Activated naive CD8-positive, alpha-beta T cell treated with anti-CD3 and anti-CD28 coated beads, Interleukin-2, amount 50 U/mL, for 24 hours (primary cell): ENCODE measurements at regions not wholly inside any gene's neighbourhood (a gene's known extent, or its start where the extent isn't known, plus 50 kb on each side); places are given as distances from the start of the nearest gene placed in this dataset.
"Not testable (repeated sequence)": the region's sequence is repeated elsewhere in the genome, so short reads cannot be mapped to it uniquely, and the experiment has no call there.

Experiments used
- ATAC-seq: fragments of 150-1000 bp; cut with Tn5 transposase; one replicate; pipeline ENCODE4 v1.10.0; 2021
- DNase-seq: peaks from one replicate; pipeline ENCODE4 v3.0.0; 2021
- H3K27ac Mint-ChIP-seq: one replicate; pipeline ENCODE4 v1.8.0; 2021; ENCODE audit warnings: mild to moderate bottlenecking, mixed read lengths
- H3K27me3 Mint-ChIP-seq: one replicate; pipeline ENCODE4 v1.8.0; 2021; ENCODE audit warnings: mixed read lengths
- H3K36me3 Mint-ChIP-seq: one replicate; pipeline ENCODE4 v1.8.0; 2021; ENCODE audit warnings: low read depth, mixed read lengths
- H3K4me1 Mint-ChIP-seq: one replicate; pipeline ENCODE4 v1.8.0; 2021; ENCODE audit warnings: mixed read lengths
- H3K4me3 Mint-ChIP-seq: one replicate; pipeline ENCODE4 v1.8.0; 2021; ENCODE audit warnings: mild to moderate bottlenecking, moderate library complexity, mixed read lengths
- H3K9me3 Mint-ChIP-seq: one replicate; pipeline ENCODE4 v1.8.0; 2021; ENCODE audit warnings: mixed read lengths

DNA sequence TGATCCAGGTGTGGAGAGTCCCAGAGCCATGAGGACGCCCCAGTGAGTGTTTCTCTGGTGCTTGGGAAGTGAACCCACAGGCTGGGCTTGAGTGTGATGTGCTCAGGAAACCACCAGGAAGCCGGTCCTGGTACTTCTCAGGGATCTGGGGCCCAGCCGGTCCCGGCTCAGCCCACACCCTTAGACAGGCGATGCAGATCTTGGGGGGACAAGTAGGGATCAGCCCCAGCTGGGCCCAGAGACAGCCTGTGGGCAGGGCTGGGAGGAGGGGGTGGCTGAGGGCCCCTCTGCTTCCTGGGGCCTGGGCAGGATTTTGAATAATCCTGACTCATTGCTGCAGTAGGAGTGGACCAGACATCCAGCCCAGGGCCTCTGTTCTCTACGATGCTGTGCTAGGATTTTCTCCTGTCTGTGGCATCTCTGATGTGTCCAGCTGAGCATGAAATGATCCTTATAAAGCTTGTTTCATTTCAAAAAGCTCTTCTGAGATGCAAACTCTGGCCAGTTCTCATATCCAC, 698.0 kb downstream of the PTPRU start:
- H3K27ac Mint-ChIP-seq: no peak overlapping the region
- no peak for DNase-seq
- H3K4me3 Mint-ChIP-seq: no peak overlapping the region
- no peaks in the 10 kb centered on the region for H3K36me3 Mint-ChIP-seq
- H3K4me1 Mint-ChIP-seq: no peaks in the 10 kb centered on the region
- no peaks in the 10 kb centered on the region for H3K9me3 Mint-ChIP-seq
- H3K27me3 Mint-ChIP-seq: peaks cover 17% of the 10 kb centered on the region
- no peak for ATAC-seq

DNA sequence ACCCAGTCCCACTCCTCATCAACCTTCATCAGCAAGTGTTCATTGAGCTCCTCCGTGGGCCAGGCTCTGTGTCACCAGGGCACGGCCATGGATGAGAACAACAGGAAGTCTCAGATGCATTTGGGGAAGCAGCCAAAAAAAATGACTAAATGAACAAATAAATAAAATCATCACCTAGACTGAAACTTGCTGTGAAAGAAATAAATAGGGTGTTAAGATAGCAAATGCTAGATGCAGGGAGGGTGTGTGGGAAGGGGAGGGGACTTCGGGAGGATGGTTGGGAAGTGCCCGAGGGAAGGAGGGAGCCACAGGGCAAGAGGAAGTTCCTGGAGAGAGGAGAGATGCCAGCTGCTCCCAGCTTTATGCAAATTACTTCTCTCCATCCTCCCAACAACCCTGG, 696.7 kb downstream of the PTPRU start:
- no peaks in the 10 kb centered on the region for H3K9me3 Mint-ChIP-seq
- H3K27me3 Mint-ChIP-seq: peaks cover 17% of the 10 kb centered on the region
- H3K4me1 Mint-ChIP-seq: no peaks in the 10 kb centered on the region
- ATAC-seq (no peak), DNase-seq (no peak)
- H3K27ac Mint-ChIP-seq: no peak overlapping the region
- H3K36me3 Mint-ChIP-seq: no peaks in the 10 kb centered on the region
- H3K4me3 Mint-ChIP-seq: no peak overlapping the region

DNA sequence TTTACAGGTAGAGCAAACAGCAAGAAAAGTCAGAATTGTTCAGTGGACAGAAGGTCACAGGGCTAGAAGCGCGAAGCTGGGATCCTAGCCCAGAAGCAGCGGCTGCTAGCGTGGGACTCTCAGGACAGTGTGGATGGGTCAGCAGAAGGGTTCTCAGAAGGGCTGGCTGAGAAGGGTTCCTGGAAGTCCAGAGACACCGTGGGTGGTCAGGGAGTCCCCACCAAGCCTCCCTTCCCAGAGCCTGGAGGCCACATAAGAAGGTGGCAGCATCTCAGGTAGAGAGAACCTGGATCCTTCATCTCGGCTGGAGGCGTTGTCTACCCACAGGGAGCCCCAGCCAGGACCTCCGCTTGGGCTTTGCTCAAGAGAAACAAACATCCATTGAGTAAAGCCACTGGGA, 696.3 kb downstream of the PTPRU start:
- Mint-ChIP-seq H3K27ac (no peak overlapping the region), H3K36me3 (no peaks in the 10 kb centered on the region), H3K9me3 (no peaks in the 10 kb centered on the region), H3K4me1 (no peaks in the 10 kb centered on the region), H3K27me3 (peaks cover 17% of the 10 kb centered on the region), H3K4me3 (no peak overlapping the region)
- DNase-seq (no peak), ATAC-seq (no peak)

DNA sequence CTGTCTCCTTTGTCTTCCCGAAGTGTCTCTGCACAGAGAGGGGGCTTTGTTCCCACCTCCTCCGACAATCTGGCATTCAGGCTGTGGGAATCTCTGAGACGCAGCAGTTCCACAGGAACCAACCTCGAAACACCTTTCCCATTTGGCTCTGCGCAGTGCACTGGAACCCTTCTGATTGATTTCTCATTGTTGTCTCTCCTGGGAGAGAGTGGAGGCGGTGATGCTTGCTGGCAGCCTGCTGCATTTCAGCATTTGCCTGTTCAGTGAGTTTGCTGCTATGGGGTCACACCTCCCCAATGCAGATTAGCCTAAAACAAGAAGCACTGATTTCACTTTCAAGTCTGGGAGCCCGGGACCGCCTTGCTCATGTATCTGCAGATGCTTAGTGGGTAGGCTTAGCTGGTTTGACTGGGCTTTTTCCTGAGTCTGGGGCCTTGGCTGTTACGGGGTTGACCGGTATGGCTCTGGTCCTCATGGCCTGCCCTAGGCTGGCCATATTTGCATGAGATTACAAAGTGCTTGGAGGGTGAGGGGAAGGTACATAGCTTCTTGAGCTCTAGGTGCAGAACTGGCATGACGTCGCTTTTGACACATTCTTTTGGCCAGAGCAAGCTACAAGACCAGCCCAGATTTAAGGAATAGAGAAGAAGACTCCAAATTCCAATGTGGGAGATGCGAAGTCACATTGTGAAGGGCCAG, 695.3 kb downstream of the PTPRU start:
- no peaks in the 10 kb centered on the region for H3K9me3 Mint-ChIP-seq
- DNase-seq (no peak), ATAC-seq (no peak)
- no peak overlapping the region for H3K4me3 Mint-ChIP-seq
- H3K4me1 Mint-ChIP-seq: no peaks in the 10 kb centered on the region
- no peak overlapping the region for H3K27ac Mint-ChIP-seq
- no peaks in the 10 kb centered on the region for H3K36me3 Mint-ChIP-seq
- peaks cover 17% of the 10 kb centered on the region for H3K27me3 Mint-ChIP-seq

DNA sequence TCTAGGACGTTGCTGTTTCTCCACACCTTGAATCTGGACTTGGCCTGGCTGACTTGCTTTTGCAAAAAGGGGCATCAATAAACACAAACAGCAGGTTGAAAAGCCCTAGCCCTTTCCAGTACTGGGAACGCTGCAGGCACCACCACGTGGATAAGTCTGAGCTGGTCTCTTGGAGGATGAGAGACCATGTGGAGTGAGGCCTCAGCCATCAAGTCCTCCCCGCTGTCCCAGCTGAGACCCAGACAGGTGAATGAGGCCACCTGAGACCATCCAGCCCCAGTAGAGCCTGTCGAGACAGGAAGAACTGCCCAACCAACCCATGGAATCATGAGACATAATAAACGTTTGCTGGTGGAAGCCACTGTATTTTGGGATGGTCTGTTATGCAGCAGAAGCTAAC, 688.7 kb downstream of the PTPRU start:
- Mint-ChIP-seq H3K27me3 (peaks cover 10% of the 10 kb centered on the region), H3K9me3 (no peaks in the 10 kb centered on the region), H3K27ac (no peak overlapping the region), H3K36me3 (no peaks in the 10 kb centered on the region), H3K4me3 (no peak overlapping the region), H3K4me1 (no peaks in the 10 kb centered on the region)
- DNase-seq: no peak
- no peak for ATAC-seq

DNA sequence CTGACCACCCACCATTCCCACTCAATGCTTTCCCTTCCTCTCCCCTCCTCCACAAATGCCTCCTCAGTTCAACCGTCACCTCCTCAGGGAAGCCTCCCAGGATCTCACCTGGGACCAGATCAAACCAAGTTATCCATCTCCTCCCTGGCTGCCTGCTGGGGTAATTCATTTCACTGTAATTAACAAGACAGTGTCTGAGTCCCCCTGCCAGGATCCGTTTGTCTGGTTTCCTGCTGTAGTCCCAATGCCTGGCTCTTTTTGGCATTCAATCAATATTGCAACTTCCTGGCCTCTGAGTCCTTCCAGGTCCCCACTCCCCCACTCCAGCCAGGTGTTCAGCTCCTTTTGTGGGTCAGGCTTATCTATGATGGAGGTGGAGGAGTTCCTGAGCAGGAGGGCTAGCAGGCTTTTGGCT, 687.7 kb downstream of the PTPRU start:
- H3K4me3 Mint-ChIP-seq: no peak overlapping the region
- H3K4me1 Mint-ChIP-seq: no peaks in the 10 kb centered on the region
- no peaks in the 10 kb centered on the region for H3K36me3 Mint-ChIP-seq
- H3K27ac Mint-ChIP-seq: no peak overlapping the region
- peaks cover 6% of the 10 kb centered on the region for H3K27me3 Mint-ChIP-seq
- DNase-seq (no peak), ATAC-seq (no peak)
- H3K9me3 Mint-ChIP-seq: no peaks in the 10 kb centered on the region

DNA sequence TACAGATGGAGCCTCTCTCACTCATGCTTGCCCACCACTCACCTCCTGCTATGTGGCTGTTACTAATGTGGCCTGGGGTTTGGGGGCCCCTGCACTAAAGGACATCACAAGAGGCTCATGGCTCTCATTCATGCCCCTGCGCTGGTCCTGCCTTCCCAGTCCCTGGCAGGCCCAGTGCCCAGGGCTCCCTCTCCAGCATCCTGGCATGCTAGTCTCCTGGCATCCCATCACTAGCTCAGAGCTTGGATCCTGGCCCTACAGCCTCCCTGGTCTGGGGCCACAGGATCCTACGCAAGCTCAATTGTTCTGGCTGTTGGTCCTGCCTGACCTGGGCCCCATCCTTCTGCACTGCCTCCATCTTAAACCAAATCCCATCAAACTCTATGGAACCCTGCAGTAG, 685.4 kb downstream of the PTPRU start:
- DNase-seq: no peak
- Mint-ChIP-seq H3K27me3 (peaks cover 6% of the 10 kb centered on the region), H3K4me1 (no peaks in the 10 kb centered on the region)

DNA sequence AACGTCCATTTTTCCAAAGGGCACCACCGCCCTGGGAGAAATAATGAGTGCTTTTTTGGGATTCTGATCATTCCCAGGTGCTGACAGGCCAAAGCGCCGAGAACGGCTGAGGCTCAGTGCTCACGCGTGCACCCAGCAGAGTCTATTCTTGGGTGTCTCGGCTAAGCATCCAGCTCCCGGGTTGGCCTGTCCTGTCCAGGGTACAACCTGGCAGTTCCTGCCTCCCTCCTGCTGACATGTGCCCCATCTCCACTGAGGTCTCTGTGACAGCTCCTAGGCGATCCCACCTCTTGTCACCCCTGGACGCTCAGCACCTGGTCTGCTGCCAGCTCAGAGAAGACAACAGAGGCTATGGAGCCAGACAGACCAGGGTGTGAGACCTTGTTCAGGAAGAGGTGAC, 684.5 kb downstream of the PTPRU start:
- DNase-seq: no peak
- peaks cover 6% of the 10 kb centered on the region for H3K27me3 Mint-ChIP-seq

More for the DNA sequence above, 685.4 kb downstream of the PTPRU start:
- Mint-ChIP-seq H3K36me3 (no peaks in the 10 kb centered on the region), H3K27ac (no peak overlapping the region), H3K4me3 (no peak overlapping the region), H3K9me3 (no peaks in the 10 kb centered on the region)
- no peak for ATAC-seq

DNA sequence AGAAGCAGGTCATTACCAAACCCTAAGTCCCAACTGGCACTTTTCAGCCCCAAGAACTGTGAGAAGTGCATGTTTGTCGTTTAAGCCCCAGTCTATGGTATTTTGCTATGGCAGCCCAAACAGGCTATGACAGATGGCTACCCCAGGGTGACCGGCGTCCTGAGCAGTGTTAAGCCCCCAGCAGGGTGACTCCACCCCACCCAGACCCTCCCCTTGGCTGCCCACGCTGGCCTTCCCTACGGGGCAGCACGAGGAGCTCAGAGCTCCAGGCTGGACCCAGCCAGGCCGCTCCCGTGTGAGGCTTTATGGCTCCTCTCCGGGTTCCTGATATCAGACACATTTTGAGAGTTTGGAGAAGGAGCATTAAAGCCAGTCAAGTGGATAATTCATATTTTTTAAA, 684.0 kb downstream of the PTPRU start:
- Mint-ChIP-seq H3K36me3 (no peaks in the 10 kb centered on the region), H3K4me1 (no peaks in the 10 kb centered on the region), H3K4me3 (no peak overlapping the region), H3K27me3 (peaks cover 4% of the 10 kb centered on the region), H3K9me3 (no peaks in the 10 kb centered on the region), H3K27ac (no peak overlapping the region)
- DNase-seq (no peak), ATAC-seq (no peak)

More for the DNA sequence above, 684.5 kb downstream of the PTPRU start:
- Mint-ChIP-seq H3K27ac (no peak overlapping the region), H3K36me3 (no peaks in the 10 kb centered on the region), H3K4me3 (no peak overlapping the region), H3K9me3 (no peaks in the 10 kb centered on the region), H3K4me1 (no peaks in the 10 kb centered on the region)
- ATAC-seq: no peak

DNA sequence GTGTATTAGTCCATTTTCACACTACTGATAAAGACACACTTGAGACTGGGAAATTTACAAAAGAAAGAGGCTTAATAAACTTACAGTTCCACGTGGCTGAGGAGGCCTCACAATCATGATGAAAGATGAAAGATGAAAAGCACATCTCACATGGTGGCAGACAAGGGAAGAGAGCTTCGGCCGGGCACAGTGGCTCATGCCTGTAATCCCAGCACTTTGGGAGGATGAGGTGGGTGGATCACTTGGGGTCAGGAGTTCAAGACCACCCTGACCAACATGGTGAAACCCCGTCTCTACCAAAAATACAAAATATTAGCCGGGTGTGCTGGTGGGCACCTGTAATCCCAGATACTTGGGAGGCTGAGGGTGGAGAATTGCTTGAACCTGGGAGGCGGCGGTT, 682.7 kb downstream of the PTPRU start:
- ATAC-seq, H3K9me3 Mint-ChIP-seq, DNase-seq, H3K27me3 Mint-ChIP-seq, H3K36me3 Mint-ChIP-seq, H3K4me3 Mint-ChIP-seq, H3K4me1 Mint-ChIP-seq, H3K27ac Mint-ChIP-seq: not testable (repeated sequence)

DNA sequence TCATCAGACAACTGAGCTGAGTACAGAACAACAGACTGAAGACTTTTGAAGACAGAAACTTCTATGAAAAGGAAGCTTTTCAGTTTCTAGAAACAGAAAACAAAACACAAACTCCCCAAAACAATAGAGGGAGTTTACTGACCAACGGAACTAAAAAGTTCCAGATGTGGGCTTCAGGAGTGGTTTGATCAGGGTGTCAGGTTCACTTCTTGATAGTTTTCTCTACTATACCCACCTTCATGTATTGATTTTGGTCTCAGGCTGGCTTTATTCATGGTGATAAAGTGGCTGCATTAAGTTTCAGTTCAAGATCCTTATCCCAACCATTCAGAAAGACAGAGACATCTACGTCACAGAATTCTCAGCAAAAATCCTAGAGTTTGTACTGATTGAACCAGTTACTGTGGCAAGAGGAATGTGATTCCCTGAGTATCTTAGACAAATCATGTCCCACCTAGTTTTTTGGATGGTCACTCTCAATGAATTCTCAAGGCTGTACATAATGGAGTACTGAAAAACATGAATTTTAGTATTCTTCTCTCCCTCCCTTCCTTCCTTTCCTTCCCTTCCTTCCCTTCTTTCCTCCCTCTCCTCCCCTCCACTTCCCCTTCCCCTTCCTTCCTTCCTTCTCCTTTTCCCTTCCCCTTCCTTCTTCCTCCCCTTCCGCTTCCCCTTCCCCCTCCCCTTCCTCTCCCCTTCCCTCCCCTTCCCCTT, 680.5 kb downstream of the PTPRU start:
- ATAC-seq (no peak), DNase-seq (no peak)
- Mint-ChIP-seq H3K9me3 (no peaks in the 10 kb centered on the region), H3K4me3 (no peak overlapping the region), H3K36me3 (no peaks in the 10 kb centered on the region), H3K27ac (no peak overlapping the region), H3K4me1 (no peaks in the 10 kb centered on the region), H3K27me3 (no peaks in the 10 kb centered on the region)

DNA sequence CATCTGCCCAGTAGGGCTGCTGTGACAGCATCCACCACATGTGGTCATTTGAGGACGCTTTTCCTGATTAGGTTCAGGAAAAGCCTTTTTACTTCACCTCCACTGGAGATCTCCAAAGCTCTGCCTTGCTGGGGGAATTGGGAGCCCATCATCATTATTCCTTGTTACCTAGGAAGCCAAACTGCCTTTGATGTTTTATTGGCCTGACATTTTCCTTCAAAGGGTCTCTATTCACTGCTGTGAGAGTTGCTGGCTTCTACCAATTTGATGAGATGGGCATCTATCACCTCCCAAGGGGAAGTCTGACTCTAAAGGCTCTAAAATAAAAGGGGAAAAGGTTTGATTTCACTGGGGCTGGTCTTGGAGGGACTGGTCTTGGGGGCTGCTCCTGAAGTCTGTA, 678.6 kb downstream of the PTPRU start:
- Mint-ChIP-seq H3K9me3 (no peaks in the 10 kb centered on the region), H3K27ac (no peak overlapping the region), H3K36me3 (no peaks in the 10 kb centered on the region), H3K4me3 (no peak overlapping the region), H3K4me1 (no peaks in the 10 kb centered on the region), H3K27me3 (peaks cover under 1% of the 10 kb centered on the region)
- no peak for DNase-seq
- ATAC-seq: no peak

DNA sequence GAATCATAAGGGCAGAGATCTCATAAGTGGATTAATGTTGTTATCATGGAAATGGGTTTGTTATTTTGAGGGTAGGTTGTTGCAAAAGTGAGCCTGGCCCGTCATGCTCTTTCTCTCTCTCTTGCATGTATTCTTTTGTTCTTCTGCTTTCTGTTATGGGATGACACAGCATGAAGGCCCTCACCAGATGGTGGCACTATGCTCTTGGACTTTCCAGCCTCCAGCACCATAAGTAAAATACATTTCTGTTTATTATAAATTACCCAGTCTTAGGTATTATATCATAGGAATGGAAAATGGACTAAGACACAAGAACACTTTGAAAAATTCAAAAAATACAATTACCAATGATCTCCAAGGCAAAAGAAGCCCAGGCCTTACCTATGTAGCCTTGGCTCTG, 676.1 kb downstream of the PTPRU start:
- Mint-ChIP-seq H3K4me1 (no peaks in the 10 kb centered on the region), H3K9me3 (no peaks in the 10 kb centered on the region), H3K27ac (no peak overlapping the region), H3K36me3 (no peaks in the 10 kb centered on the region), H3K27me3 (peaks cover 11% of the 10 kb centered on the region), H3K4me3 (no peak overlapping the region)
- ATAC-seq (no peak), DNase-seq (no peak)

DNA sequence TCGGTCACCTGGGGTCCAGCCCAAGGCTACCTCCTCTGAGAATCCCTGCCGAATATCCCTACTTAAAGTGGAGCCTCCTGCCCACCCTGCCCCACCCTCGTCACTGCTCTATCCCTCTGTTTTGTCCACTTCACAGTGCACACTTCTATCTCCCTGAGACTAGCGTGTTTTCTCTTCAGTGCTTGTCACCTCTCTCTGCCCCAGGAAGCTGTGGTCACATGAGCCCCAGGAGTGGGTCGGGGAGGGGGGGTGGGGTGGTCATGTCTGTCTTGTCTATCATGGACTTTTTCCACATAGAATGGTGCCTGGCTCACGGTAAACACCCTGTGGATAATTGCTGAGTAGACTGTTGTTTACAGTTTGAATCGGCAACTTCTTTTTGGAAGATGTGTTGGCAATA, 673.6 kb downstream of the PTPRU start:
- H3K4me1 Mint-ChIP-seq: no peaks in the 10 kb centered on the region
- ATAC-seq: no peak
- DNase-seq: no peak
- H3K27ac Mint-ChIP-seq: no peak overlapping the region
- H3K4me3 Mint-ChIP-seq: no peak overlapping the region
- H3K27me3 Mint-ChIP-seq: peaks cover 11% of the 10 kb centered on the region
- H3K36me3 Mint-ChIP-seq: no peaks in the 10 kb centered on the region
- no peaks in the 10 kb centered on the region for H3K9me3 Mint-ChIP-seq

DNA sequence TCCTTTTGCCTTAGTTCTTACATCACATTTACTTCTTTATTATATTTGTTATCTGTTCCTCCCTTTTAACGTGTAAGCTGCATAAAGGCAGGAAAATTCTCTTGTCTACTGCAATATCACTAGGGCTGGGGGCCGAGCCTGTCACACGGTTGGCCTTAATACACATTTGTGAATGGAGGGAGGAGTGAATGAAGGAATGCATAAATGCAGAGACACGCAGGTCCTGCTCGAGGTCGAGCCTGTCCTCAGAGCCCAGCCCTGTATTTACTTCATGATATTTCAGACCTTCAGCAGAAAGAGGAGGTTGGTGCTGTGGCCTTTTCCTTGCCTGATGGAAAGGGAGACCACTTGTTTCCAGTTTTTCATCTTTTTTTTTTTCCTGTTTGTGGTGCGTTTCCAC, 671.3 kb downstream of the PTPRU start:
- Mint-ChIP-seq H3K27ac (no peak overlapping the region), H3K4me3 (no peak overlapping the region), H3K27me3 (peaks cover 12% of the 10 kb centered on the region), H3K9me3 (no peaks in the 10 kb centered on the region), H3K4me1 (no peaks in the 10 kb centered on the region), H3K36me3 (no peaks in the 10 kb centered on the region)
- ATAC-seq (no peak), DNase-seq (no peak)
